MG63 (cell line): ENCODE measurements at regions not wholly inside any gene's neighbourhood (a gene's known extent, or its start where the extent isn't known, plus 50 kb on each side); places are given as distances from the start of the nearest gene placed in this dataset.

Experiments used
- DNase-seq: peaks from one replicate; pipeline ENCODE4 v3.0.0-alpha.2; 2020
- H3K27me3 ChIP-seq: fragments of 250-450 bp; sonication (Bioruptor Pico); 2 replicates; pipeline ENCODE4 v1.5.1; 2020; ENCODE audit warnings: mild to moderate bottlenecking, moderate library complexity
- H3K36me3 ChIP-seq: fragments of 250-450 bp; sonication (Bioruptor Pico); 2 replicates; pipeline ENCODE4 v1.5.1; 2020; ENCODE audit warnings: mild to moderate bottlenecking, moderate library complexity
- H3K4me3 ChIP-seq: fragments of 250-450 bp; sonication (Bioruptor Pico); 2 replicates; pipeline ENCODE4 v1.5.1; 2020; ENCODE audit warnings: mild to moderate bottlenecking, moderate library complexity
- H3K9me3 ChIP-seq: fragments of 250-450 bp; sonication (Bioruptor Pico); 2 replicates; pipeline ENCODE4 v1.5.1; 2020; ENCODE audit warnings: mild to moderate bottlenecking, moderate library complexity

DNA sequence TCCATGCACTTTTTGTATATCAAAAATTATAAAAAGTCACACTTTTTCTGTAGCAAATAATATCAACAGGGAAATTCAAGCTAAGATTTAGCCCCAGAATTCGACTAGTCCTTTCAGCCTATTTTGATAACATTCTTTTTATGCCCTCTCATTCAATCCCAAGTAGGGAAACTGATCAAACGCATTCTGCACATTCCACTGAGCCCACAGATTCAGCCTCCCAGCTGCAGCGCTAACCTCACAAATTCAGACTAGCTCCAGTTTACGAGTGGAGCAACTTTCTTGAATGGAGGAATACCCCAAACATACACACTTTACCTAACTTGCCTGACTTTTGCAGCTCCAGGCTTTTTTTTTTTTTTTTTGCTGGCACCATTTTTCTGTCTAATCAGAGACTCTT is 70.3 kb upstream of the HEY2 start:
- no peaks in the 10 kb centered on the region for H3K36me3 ChIP-seq
- no peaks in the 10 kb centered on the region for H3K27me3 ChIP-seq
- H3K4me3 ChIP-seq, result no peak overlapping the region
- H3K9me3 ChIP-seq, result no peaks in the 10 kb centered on the region
- DNase-seq, result no peak

DNA sequence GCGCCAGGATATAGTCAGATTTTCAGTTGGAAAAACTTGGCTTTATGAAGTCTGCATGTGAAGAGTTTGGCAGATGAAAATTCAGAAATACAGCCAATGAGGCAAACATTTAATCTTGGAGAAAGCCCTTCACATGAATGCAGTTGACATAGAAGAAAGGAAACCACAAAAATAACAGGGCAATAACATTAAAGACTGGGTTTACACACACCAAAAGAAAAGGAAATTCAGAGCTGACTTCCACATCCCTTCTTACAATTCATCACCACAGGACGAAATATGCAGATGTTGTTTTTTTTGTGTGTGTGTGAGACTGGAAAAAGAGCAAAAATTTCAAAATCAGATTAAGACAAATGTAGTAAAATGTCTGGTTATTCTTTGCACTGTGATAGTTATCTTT is 69.8 kb upstream of the HEY2 start:
- no peak for DNase-seq
- Histone ChIP-seq H3K27me3 (no peaks in the 10 kb centered on the region), H3K9me3 (no peaks in the 10 kb centered on the region), H3K36me3 (no peaks in the 10 kb centered on the region), H3K4me3 (no peak overlapping the region)

- no peak for DNase-seq
- no peaks in the 10 kb centered on the region for H3K9me3 ChIP-seq
- H3K36me3 ChIP-seq, result no peaks in the 10 kb centered on the region
- H3K27me3 ChIP-seq, result peaks cover 3% of the 10 kb centered on the region; the same call in 1 of the 2 replicates
- H3K4me3 ChIP-seq, result no peak overlapping the region
These were observed 66.5 kb upstream of the HEY2 start for GRCh38 chr6:125682939-125683338.

DNA sequence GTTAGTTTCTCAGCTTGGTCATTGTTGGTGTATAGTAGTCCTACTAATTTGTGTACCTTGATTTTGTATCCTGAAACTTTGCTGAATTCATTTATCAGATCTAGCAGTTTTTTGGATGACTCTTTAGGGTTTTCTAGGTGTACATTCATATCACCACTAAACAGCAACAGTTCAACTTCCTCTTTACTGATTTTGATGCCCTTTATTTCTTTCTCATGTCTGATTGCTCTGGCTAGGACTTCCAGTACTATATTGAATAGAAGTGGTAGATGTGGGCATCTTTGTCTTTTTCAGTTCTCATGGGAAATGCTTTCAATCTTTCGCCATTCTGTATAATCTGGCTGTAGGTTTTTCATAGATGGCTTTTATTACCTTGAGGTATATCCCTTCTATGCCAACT is 61.3 kb upstream of the HEY2 start:
- H3K9me3 ChIP-seq, result no peaks in the 10 kb centered on the region
- H3K27me3 ChIP-seq, result peaks cover 3% of the 10 kb centered on the region; the same call in 1 of the 2 replicates
- no peaks in the 10 kb centered on the region for H3K36me3 ChIP-seq
- H3K4me3 ChIP-seq, result no peak overlapping the region
- DNase-seq, result no peak

DNA sequence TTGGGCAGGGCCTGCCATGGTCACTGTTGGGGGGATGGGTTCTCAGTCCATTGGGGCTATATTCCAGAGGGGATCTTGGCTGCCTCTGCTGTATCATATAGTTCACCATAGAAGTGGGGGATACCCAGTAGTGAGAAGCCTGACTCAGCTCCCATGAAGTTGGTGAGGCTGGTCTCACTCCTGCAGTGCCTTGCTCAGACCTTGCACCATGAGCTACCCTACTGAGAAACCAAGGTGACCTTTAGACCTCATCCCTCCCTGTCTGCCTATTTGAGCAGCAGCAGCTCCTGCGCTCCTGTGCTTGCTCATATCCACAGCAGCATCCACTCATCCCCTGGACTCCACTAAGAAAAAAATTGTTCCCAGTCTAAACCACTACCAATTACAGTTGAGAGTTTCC is 56.0 kb upstream of the HEY2 start:
- Histone ChIP-seq H3K36me3 (no peaks in the 10 kb centered on the region), H3K9me3 (no peaks in the 10 kb centered on the region), H3K27me3 (no peaks in the 10 kb centered on the region), H3K4me3 (no peak overlapping the region)
- DNase-seq, result no peak

DNA sequence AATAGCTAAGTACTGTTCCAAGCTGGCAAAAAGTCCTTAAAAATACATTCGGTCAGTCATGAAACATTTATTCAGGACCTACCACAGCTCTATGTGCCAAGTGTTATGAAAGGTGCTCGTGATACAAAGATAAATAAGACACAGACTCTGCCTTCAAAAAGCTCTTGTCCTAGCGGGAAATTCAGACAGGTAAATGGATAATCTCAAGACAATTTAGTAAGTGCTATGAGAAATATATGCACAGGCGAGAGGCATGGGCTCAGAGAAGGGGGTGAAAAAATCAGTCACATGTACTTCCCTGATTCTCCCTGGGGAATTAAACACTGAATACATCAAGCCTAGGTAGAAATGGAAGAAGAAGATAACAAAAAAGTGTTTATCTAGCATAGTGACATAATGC is 49.8 kb upstream of the HEY2 start:
- no peak overlapping the region for H3K4me3 ChIP-seq
- H3K9me3 ChIP-seq, result no peaks in the 10 kb centered on the region
- no peaks in the 10 kb centered on the region for H3K36me3 ChIP-seq
- no peak for DNase-seq
- H3K27me3 ChIP-seq, result no peaks in the 10 kb centered on the region
